Uterus (tissue), 3 donors: ENCODE measurements at regions not wholly inside any gene's neighbourhood (a gene's known extent, or its start where the extent isn't known, plus 50 kb on each side); places are given as distances from the start of the nearest gene placed in this dataset.

Source experiments
- DNase-seq, 2 donors: peaks; one replicate each; pipeline ENCODE4 v3.0.0-alpha.2; 2019 to 2020
- H3K27ac ChIP-seq, 2 donors: fragments of 200-600 bp; sonication (generic); 1 replicate in 1 of 2; 2 replicates in 1 of 2; pipeline ENCODE4 v1.5.1; 2016 to 2018
- H3K27me3 ChIP-seq, 2 donors: fragments of 200-600 bp; sonication (generic); one replicate each; pipeline ENCODE4 v1.5.1; 2018 to 2019; ENCODE audit warnings: control low read depth in 1 of 2
- H3K36me3 ChIP-seq, 2 donors: fragments of 200-600 bp; sonication (generic); one replicate each; pipeline ENCODE4 v1.5.1; 2019; ENCODE audit warnings: control low read depth in 1 of 2
- H3K4me1 ChIP-seq, 2 donors: fragments of 200-600 bp; sonication (generic); one replicate each; pipeline ENCODE4 v1.5.1; 2018 to 2019; ENCODE audit warnings: control low read depth in 1 of 2
- H3K4me3 ChIP-seq, 2 donors: fragments of 200-600 bp; sonication (generic); 1 replicate in 1 of 2; 2 replicates in 1 of 2; pipeline ENCODE4 v1.5.1; 2018 to 2019; ENCODE audit warnings: mild to moderate bottlenecking in 1 of 2
- H3K9me3 ChIP-seq, 2 donors: fragments of 200-600 bp; sonication (generic); one replicate each; pipeline ENCODE4 v1.5.1; 2019; ENCODE audit warnings: control low read depth in 1 of 2
- CTCF ChIP-seq, 4 experiments: fragments of 200-600 bp in 2 of 4; fragments of 450-650 bp in 2 of 4; sonication (generic) in 2 of 4; IDR thresholded peaks; one replicate each; pipeline ENCODE4 v1.5.1; 2016 to 2019; ENCODE audit warnings: antibody characterized with exemption in 4 of 4, mild to moderate bottlenecking in 2 of 4, moderate library complexity in 1 of 4
- POLR2A ChIP-seq, 2 donors: fragments of 450-650 bp; IDR thresholded peaks; one replicate each; pipeline ENCODE4 v1.6.1; 2016; ENCODE audit warnings: antibody characterized with exemption in 2 of 2, mild to moderate bottlenecking in 1 of 2, moderate library complexity in 1 of 2
- intact Hi-C: fragments of 100-400 bp; cut with DNase I; formaldehyde crosslinking; loops from one replicate; pipeline ENCODE4 v1.15.1; 2023; ENCODE audit warnings: low total_unique reads
- donor health status: DM: yes; HTN: yes; CAD: no.

GRCh38 chr4:8779490-8779932 lies 92.1 kb downstream of the HMX1 start:
- Histone ChIP-seq H3K36me3 (no peaks in the 10 kb centered on the region), H3K4me1 (no peaks in the 10 kb centered on the region), H3K4me3 (no peak overlapping the region), H3K27me3 (no peaks in the 10 kb centered on the region), H3K27ac (no peak overlapping the region), H3K9me3 (no peaks in the 10 kb centered on the region)
- intact Hi-C loops, result no loop called here
- TF ChIP-seq POLR2A (IDR thresholded peaks at IDR 0.05) (no peak), CTCF (IDR thresholded peaks at IDR 0.05) (no peak)
- DNase-seq, result no peak

GRCh38 chr4:8778760-8779159 lies 92.9 kb downstream of the HMX1 start:
- Histone ChIP-seq H3K4me3 (no peak overlapping the region), H3K36me3 (no peaks in the 10 kb centered on the region), H3K27ac (no peak overlapping the region), H3K4me1 (no peaks in the 10 kb centered on the region), H3K9me3 (no peaks in the 10 kb centered on the region), H3K27me3 (no peaks in the 10 kb centered on the region)
- TF ChIP-seq POLR2A (IDR thresholded peaks at IDR 0.05) (no peak), CTCF (IDR thresholded peaks at IDR 0.05) (no peak)
- no peak for DNase-seq
- intact Hi-C loops, result no loop called here

DNA sequence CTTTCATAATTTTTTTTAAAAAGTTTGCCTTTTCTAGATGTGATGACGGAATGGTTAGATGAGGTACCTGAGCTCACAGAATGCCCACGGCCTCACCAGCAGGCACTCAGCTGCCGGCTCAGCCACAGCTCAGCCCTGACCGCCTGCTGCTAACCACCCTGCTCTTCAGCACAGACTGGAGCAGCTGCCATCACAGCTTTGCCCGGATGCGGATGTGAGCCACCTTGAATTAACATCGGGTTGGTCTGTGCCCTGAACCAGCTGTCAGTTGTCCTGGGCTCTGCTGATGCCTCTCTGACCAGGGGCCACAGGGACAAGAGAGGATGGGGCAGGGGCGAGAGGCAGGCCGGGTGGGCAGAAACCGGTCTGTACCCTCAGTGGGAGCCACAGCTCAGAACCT lies 93.3 kb downstream of the HMX1 start:
- intact Hi-C loops, result no loop called here
- H3K4me3 ChIP-seq, result no peak overlapping the region
- H3K27ac ChIP-seq, result no peak overlapping the region
- H3K36me3 ChIP-seq, result no peaks in the 10 kb centered on the region
- TF ChIP-seq CTCF (IDR thresholded peaks at IDR 0.05) (no peak), POLR2A (IDR thresholded peaks at IDR 0.05) (no peak)
- no peaks in the 10 kb centered on the region for H3K27me3 ChIP-seq
- DNase-seq, result no peak
- H3K9me3 ChIP-seq, result no peaks in the 10 kb centered on the region
- no peaks in the 10 kb centered on the region for H3K4me1 ChIP-seq

DNA sequence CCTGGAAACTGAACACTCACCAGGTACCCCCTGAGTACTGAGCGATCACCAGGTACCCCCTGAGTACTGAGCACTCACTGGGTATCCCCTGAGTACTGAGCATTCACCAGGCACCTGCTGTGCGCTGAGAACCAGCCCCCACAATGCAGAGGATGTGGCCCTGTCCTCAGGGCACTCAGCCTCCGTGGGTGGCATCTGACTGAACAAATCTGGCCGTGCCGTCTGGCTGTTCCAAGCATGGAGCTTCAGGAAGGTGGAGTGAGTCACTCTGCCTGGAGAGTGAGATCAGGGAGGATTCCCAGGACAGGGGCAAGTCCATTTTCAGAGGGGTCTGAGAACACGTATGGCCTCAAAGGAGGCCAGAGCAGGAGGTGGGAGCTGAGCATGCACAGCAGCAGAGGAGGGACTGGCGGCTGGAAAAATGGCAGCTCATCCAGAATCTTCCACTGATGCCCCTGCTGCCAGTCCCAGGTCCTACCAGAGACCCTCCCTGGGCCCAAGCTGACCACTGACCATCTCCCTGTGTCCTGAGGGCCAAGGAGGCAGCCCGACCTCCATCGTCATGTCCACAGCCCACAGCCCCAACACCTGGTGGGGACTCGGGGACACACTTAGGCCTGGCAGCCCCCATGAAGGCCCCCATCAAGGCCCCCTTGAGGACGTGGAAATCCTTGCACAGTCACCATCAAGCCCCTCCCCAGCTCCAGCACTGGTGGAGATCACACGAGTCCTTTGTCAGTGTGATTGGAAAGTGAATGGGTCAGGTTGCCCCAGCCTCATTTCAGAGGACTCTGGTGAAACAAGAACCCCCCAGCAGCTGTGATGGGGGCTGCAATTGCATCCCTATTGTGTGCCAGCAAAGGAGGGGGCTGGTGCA lies 94.1 kb downstream of the HMX1 start:
- Histone ChIP-seq H3K36me3 (no peaks in the 10 kb centered on the region), H3K4me3 (no peak overlapping the region), H3K27ac (no peak overlapping the region), H3K4me1 (no peaks in the 10 kb centered on the region), H3K27me3 (no peaks in the 10 kb centered on the region), H3K9me3 (no peaks in the 10 kb centered on the region)
- intact Hi-C loops, result no loop called here
- no peak for DNase-seq
- no peak for TF ChIP-seq CTCF (IDR thresholded peaks at IDR 0.05)
- TF ChIP-seq POLR2A (IDR thresholded peaks at IDR 0.05), result no peak

DNA sequence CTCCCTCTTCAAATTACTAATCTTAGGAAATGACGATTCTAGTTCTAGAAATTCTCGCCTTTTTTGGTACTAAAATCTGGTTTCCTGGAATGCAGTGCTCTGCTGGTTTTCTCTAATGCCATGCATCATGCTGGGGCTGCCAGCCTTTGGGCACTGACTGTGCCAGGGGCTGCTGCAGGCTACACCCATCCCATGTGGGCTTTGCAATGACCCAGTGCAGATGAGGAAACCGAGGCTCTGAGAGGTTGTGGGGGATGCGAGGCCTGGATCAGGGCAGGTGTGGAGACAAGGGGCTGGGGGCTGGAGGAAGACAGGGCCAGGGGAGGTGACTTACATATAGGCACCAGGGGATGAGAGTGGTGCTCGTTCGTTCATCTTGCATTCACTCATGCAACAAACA lies 95.3 kb downstream of the HMX1 start:
- H3K27ac ChIP-seq, result no peak overlapping the region
- TF ChIP-seq POLR2A (IDR thresholded peaks at IDR 0.05) (no peak), CTCF (IDR thresholded peaks at IDR 0.05) (no peak)
- no peaks in the 10 kb centered on the region for H3K4me1 ChIP-seq
- H3K9me3 ChIP-seq, result no peaks in the 10 kb centered on the region
- DNase-seq, result no peak
- intact Hi-C loops, result no loop called here
- H3K27me3 ChIP-seq, result no peaks in the 10 kb centered on the region
- H3K36me3 ChIP-seq, result no peaks in the 10 kb centered on the region
- no peak overlapping the region for H3K4me3 ChIP-seq
